Lower lobe of right lung (tissue), 2 donors: ENCODE measurements at regions not wholly inside any gene's neighbourhood (a gene's known extent, or its start where the extent isn't known, plus 50 kb on each side); places are given as distances from the start of the nearest gene placed in this dataset.
A peak's percentile ranks its signal among the peaks of the same experiment; 100 is the strongest.

Experiments
- ATAC-seq, 2 donors: fragments of 200-7000 bp; cut with Tn5 transposase; one replicate each; pipeline ENCODE4 v1.9.1; 2020 to 2022; ENCODE audit warnings: mild to moderate bottlenecking in 2 of 2, moderate library complexity in 2 of 2
- DNase-seq: peaks from one replicate; pipeline ENCODE4 v3.0.0-alpha.2; 2020
- H3K27ac ChIP-seq: fragments of 200-600 bp; one replicate; pipeline ENCODE4 v1.8.0; 2022
- H3K27me3 ChIP-seq: fragments of 200-600 bp; one replicate; pipeline ENCODE4 v1.8.0; 2022; ENCODE audit warnings: low read depth
- H3K36me3 ChIP-seq: fragments of 200-600 bp; one replicate; pipeline ENCODE4 v1.8.0; 2022; ENCODE audit warnings: mild to moderate bottlenecking
- H3K4me1 ChIP-seq: fragments of 200-600 bp; one replicate; pipeline ENCODE4 v1.8.0; 2022
- H3K4me3 ChIP-seq: fragments of 200-600 bp; one replicate; pipeline ENCODE4 v1.8.0; 2022; ENCODE audit warnings: mild to moderate bottlenecking
- H3K9me3 ChIP-seq: fragments of 200-600 bp; one replicate; pipeline ENCODE4 v1.8.0; 2022
- CTCF ChIP-seq: fragments of 200-600 bp; IDR thresholded peaks from one replicate; pipeline ENCODE4 v1.8.0; 2022; ENCODE audit warnings: antibody characterized with exemption, mild to moderate bottlenecking
- intact Hi-C: fragments of 100-400 bp; cut with DNase I; formaldehyde crosslinking; loops from one replicate; pipeline ENCODE4 v1.11.0; 2022
- donor health status: DM: no; HTN: yes; CAD: no; lungs with severe emphysema.

GRCh38 chr1:58941471-58942289 is 157.8 kb upstream of the JUN start:
- Histone ChIP-seq H3K27ac (no peak overlapping the region), H3K27me3 (no peaks in the 10 kb centered on the region), H3K9me3 (no peaks in the 10 kb centered on the region), H3K4me3 (no peak overlapping the region), H3K36me3 (no peaks in the 10 kb centered on the region), H3K4me1 (peaks cover 24% of the 10 kb centered on the region)
- ATAC-seq (peak; percentile 50 to 54), DNase-seq (no peak)
- intact Hi-C loops: no loop called here
- TF ChIP-seq CTCF: no peak

GRCh38 chr1:58942759-58943191 is 158.9 kb upstream of the JUN start:
- no peak for DNase-seq
- ATAC-seq: peak; percentile 30 to 35
- H3K9me3 ChIP-seq: no peaks in the 10 kb centered on the region
- H3K27me3 ChIP-seq: no peaks in the 10 kb centered on the region
- peaks cover 24% of the 10 kb centered on the region for H3K4me1 ChIP-seq
- H3K27ac ChIP-seq: no peak overlapping the region
- TF ChIP-seq CTCF: no peak
- H3K4me3 ChIP-seq: no peak overlapping the region
- H3K36me3 ChIP-seq: no peaks in the 10 kb centered on the region
- intact Hi-C loops: no loop called here

- H3K4me1 ChIP-seq: peaks cover 24% of the 10 kb centered on the region
- no peak for DNase-seq
- no peak for TF ChIP-seq CTCF
- H3K27ac ChIP-seq: no peak overlapping the region
- H3K36me3 ChIP-seq: no peaks in the 10 kb centered on the region
- H3K4me3 ChIP-seq: no peak overlapping the region
- H3K27me3 ChIP-seq: no peaks in the 10 kb centered on the region
- no peaks in the 10 kb centered on the region for H3K9me3 ChIP-seq
- intact Hi-C loops: no loop called here
- no peak for ATAC-seq
Measured at GRCh38 chr1:58943776-58944175, 159.9 kb upstream of the JUN start.

GRCh38 chr1:58944439-58944838 is 160.6 kb upstream of the JUN start:
- no peak for TF ChIP-seq CTCF
- Histone ChIP-seq H3K27ac (no peak overlapping the region), H3K36me3 (no peaks in the 10 kb centered on the region), H3K9me3 (no peaks in the 10 kb centered on the region), H3K4me3 (no peak overlapping the region), H3K4me1 (peaks cover 24% of the 10 kb centered on the region), H3K27me3 (no peaks in the 10 kb centered on the region)
- no peak for ATAC-seq
- no peak for DNase-seq
- intact Hi-C loops: no loop called here

- TF ChIP-seq CTCF: no peak
- Histone ChIP-seq H3K27ac (no peak overlapping the region), H3K27me3 (no peaks in the 10 kb centered on the region), H3K4me1 (peaks cover 22% of the 10 kb centered on the region), H3K9me3 (no peaks in the 10 kb centered on the region), H3K4me3 (no peak overlapping the region), H3K36me3 (no peaks in the 10 kb centered on the region)
- DNase-seq (no peak), ATAC-seq (no peak)
- intact Hi-C loops: no loop called here
Measured at GRCh38 chr1:58946390-58946789, 162.5 kb upstream of the JUN start.
